AG04450 (cell line): ENCODE measurements at regions not wholly inside any gene's neighbourhood (a gene's known extent, or its start where the extent isn't known, plus 50 kb on each side); places are given as distances from the start of the nearest gene placed in this dataset.

Source experiments
- CTCF ChIA-PET: fragments of 300-600, 350-600 bp; formaldehyde crosslinking; extraction: SDS; loops from one replicate; lab custom pipeline; 2022; ENCODE audit warnings: antibody characterized with exemption, inconsistent platforms; lab: Charles Lee
- POLR2A ChIA-PET: fragments of 350-600 bp; formaldehyde crosslinking; extraction: SDS; loops from one replicate; lab custom pipeline; 2021; ENCODE audit warnings: antibody characterized with exemption, inconsistent platforms; lab: Yijun Ruan, JAX
- DNase-seq: peaks from one replicate; pipeline ENCODE4 v3.0.0-alpha.2; 2011; ENCODE audit warnings: low read depth, low spot score
- H3K27ac ChIP-seq: one replicate; pipeline ENCODE4 v1.5.1; 2012; ENCODE audit warnings: low read depth, low read length, control low read depth
- H3K27me3 ChIP-seq: one replicate; pipeline ENCODE4 v1.6.0; 2012; ENCODE audit warnings: low read length; ENCODE audit not compliant: control insufficient read depth, insufficient read depth
- H3K4me3 ChIP-seq: 2 replicates; pipeline ENCODE4 v1.5.1; 2011; ENCODE audit warnings: mild to moderate bottlenecking, low read depth, low read length, control low read depth
- H3K9me3 ChIP-seq: 2 replicates; pipeline ENCODE4 v1.5.1; 2012; ENCODE audit warnings: low read length; ENCODE audit not compliant: control insufficient read depth, insufficient read depth
- TF ChIP-seq, protein P1 (sequence below): IDR thresholded peaks from 2 replicates; pipeline ENCODE4 v1.5.1; 2011; ENCODE audit warnings: low read depth, low read length, control low read depth, inconsistent platforms

DNA sequence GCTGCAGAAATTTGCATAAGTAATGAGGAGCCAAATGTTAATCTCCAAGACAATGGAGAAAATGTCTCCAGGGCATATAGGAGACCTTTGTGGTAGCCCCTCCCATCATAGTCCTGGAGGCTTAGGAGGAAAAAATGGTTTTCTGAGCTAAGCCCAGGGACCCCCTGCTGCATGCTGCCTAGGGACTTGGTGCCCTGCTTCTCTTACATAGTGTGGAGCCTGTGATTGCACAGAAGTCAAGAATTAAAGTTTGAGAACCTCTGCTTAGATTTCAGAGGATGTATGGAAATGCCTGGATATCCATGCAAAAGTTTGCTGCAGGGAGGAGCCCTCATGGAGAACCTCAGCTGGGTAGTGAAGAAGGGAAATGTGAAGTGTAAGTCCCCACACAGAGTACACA, 379.4 kb upstream of the TACR3 start:
- ChIA-PET CTCF (no interaction called here), POLR2A (no interaction called here)
- Histone ChIP-seq H3K27me3 (no peaks in the 10 kb centered on the region), H3K27ac (no peak overlapping the region), H3K4me3 (no peak overlapping the region), H3K9me3 (peaks cover 9% of the 10 kb centered on the region)
- TF ChIP-seq, protein P1, sequence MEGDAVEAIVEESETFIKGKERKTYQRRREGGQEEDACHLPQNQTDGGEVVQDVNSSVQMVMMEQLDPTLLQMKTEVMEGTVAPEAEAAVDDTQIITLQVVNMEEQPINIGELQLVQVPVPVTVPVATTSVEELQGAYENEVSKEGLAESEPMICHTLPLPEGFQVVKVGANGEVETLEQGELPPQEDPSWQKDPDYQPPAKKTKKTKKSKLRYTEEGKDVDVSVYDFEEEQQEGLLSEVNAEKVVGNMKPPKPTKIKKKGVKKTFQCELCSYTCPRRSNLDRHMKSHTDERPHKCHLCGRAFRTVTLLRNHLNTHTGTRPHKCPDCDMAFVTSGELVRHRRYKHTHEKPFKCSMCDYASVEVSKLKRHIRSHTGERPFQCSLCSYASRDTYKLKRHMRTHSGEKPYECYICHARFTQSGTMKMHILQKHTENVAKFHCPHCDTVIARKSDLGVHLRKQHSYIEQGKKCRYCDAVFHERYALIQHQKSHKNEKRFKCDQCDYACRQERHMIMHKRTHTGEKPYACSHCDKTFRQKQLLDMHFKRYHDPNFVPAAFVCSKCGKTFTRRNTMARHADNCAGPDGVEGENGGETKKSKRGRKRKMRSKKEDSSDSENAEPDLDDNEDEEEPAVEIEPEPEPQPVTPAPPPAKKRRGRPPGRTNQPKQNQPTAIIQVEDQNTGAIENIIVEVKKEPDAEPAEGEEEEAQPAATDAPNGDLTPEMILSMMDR = no peak
- no peak for DNase-seq

DNA sequence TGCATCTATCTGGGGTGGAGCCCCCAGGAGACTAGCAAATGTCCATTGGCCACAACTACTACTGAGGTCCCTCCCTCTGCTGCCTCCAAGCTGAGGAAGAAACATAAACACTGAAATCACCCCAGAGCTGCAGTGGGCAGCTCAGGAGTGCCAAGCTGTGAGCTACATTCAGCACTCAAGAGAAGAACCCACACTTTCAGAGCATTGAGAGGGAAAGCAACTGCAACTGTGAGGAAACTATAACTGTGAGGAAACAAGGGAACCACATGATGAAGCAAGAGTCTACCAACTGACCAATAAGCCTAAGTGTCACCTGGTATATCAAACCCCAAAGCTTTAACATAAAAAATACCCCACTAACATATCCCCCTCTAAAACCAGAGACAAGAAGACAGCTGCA, 373.5 kb upstream of the TACR3 start:
- DNase-seq = no peak
- peaks cover 21% of the 10 kb centered on the region for H3K9me3 ChIP-seq
- ChIA-PET POLR2A (no interaction called here), CTCF (no interaction called here)
- H3K27ac ChIP-seq = no peak overlapping the region
- no peaks in the 10 kb centered on the region for H3K27me3 ChIP-seq
- TF ChIP-seq, protein P1 = no peak
- H3K4me3 ChIP-seq = no peak overlapping the region

DNA sequence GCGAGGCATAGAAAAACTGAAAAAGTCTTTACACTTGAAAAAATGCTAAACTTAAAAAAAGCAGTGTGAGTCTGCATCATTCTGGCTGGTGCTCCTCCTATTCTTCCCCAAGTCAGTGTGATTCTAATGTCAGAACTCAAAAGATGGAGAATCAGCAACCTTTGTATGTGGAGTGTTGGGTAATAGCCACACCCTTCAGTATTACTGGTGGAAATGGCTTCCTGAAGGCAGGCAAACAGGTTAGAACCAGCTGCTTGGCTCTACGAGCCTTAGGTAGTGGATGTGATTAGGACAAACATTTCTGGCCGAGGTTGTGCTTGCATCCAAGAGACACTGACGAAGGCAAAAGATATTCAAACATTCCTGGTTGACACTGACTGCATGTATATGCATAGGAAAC, 353.4 kb upstream of the TACR3 start:
- H3K9me3 ChIP-seq = peaks cover 3% of the 10 kb centered on the region; the same call in 1 of the 2 replicates
- no peak for DNase-seq
- TF ChIP-seq, protein P1 = no peak
- ChIA-PET CTCF (no interaction called here), POLR2A (no interaction called here)
- H3K27ac ChIP-seq = no peak overlapping the region
- H3K4me3 ChIP-seq = no peak overlapping the region
- no peaks in the 10 kb centered on the region for H3K27me3 ChIP-seq

DNA sequence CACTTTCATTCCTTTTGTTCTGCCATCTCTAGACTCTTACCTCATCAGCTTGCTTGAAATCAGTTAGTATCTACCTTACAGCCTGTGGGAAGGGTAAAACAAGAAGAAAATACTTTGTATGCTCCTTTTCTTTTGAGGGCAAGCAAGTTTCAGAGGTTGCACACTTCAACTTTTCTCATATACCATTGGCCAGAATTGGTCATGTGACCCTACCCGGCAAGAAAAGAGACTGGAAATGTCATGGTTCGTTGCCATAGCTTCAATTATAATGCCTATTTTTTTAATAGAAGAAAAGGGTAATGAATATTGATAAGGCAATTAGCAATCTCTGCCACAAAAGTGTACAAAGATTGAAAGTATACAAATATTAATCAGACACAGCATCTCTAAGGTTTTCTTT, 346.7 kb upstream of the TACR3 start:
- H3K27ac ChIP-seq = no peak overlapping the region
- no peaks in the 10 kb centered on the region for H3K9me3 ChIP-seq
- no peaks in the 10 kb centered on the region for H3K27me3 ChIP-seq
- H3K4me3 ChIP-seq = no peak overlapping the region
- DNase-seq = no peak
- ChIA-PET POLR2A (no interaction called here), CTCF (no interaction called here)
- TF ChIP-seq, protein P1 = no peak

DNA sequence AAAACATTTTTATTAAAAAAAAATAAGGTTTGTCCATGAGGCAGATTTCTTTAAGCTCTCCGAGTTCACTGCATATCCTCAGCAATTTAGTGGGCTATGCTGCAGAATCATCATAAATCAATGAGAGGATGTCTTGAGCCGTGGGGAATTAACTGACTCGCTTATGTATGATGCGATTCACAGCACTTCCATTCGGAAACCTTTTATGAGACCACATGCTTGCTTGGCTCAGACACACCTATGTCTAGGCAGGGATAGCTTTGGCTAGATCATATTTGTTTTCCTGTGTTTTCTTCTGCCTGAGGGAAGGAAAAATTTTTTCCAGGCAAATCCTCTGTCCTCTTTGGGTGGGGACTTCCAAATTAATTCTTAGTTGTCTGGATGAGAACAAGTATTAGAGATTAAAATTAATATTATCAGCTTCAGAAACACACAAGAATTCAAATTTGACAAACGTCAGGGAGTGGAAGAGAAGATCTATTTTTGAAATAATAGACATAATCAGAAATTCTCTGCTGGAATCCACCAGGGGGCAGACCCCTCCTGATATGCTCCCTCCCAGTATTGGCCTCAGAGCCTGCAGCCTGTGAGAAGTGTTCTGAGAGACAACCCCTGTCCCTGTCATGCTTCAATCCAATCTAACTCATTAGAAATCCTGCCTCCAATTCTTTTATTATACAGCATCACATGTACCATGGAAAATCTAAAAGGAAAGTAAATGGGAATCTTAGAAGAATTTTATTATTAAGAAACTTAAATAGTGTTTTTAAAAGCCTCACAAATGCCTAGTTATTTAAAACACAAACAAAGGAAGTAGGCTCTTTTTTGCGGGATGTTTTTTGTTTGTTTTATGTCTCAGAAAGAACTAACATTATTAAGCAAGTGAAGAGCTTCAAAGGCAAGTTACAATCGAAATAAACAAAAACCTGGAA, 345.1 kb upstream of the TACR3 start:
- no peak overlapping the region for H3K27ac ChIP-seq
- H3K9me3 ChIP-seq = no peaks in the 10 kb centered on the region
- ChIA-PET CTCF (interaction anchor here (1.5 kb wide), 1 partner anchor 796 kb away, joined by 3 read pairs; no protein-coding TSS in a partner anchor), POLR2A (no interaction called here)
- no peaks in the 10 kb centered on the region for H3K27me3 ChIP-seq
- no peak for DNase-seq
- no peak overlapping the region for H3K4me3 ChIP-seq
- TF ChIP-seq, protein P1 = no peak
